ENCODE measurements at regions not wholly inside any gene's neighbourhood (a gene's known extent, or its start where the extent isn't known, plus 50 kb on each side); places are given as distances from the start of the nearest gene placed in this dataset.

GRCh38 chr10:130835068-130835467 is 476.5 kb downstream of the TCERG1L start:
- no CpG with 5 or more reads among the region's 5 CpGs for WGBS (ENCODE audit: extremely low coverage, insufficient read length, low lambda C conversion rate)
- Mint-ChIP-seq H3K27ac (no peak overlapping the region), H3K27me3 (ENCODE audit: low read depth) (peaks cover 4% of the 10 kb centered on the region), H3K36me3 (ENCODE audit: insufficient read depth in 1 of 3, low read depth in 3 of 3) (no peaks in the 10 kb centered on the region), H3K4me1 (peaks cover 0 to 2% of the 10 kb centered on the region in 2 experiments; a peak in 1 of 4 replicates), H3K9me3 (no peaks in the 10 kb centered on the region; a peak in 1 of 5 replicates), H3K4me3 (no peak overlapping the region)
- Histone ChIP-seq H3K18ac (ENCODE audit: insufficient read length, low read depth, low read length) (no peak overlapping the region), H3T11ph (ENCODE audit: low read length) (no peak overlapping the region), H3K56ac (ENCODE audit: insufficient read length, low read depth, low read length) (no peak overlapping the region), H4K91ac (ENCODE audit: insufficient read length, low read depth, low read length) (no peak overlapping the region), H3K27ac (ENCODE audit: insufficient read length, low read depth, low read length) (no peak overlapping the region), H4K5ac (ENCODE audit: insufficient read length, low read depth, low read length) (no peak overlapping the region), H4K8ac (replicated peaks; ENCODE audit: insufficient read length, low read depth, low read length) (no peak overlapping the region), H2BK20ac (ENCODE audit: low read depth, low read length, poor library complexity, severe bottlenecking) (no peak overlapping the region), H2BK15ac (ENCODE audit: low read depth, low read length) (no peak overlapping the region), H3K4me1 (ENCODE audit: insufficient read depth, low read length) (no peaks in the 10 kb centered on the region), H3K9me3 (ENCODE audit: control insufficient read depth, low read depth, low read length) (no peaks in the 10 kb centered on the region), H3K79me1 (ENCODE audit: insufficient read depth, low read depth, low read length, poor library complexity, severe bottlenecking) (no peaks in the 10 kb centered on the region), H2AK5ac (ENCODE audit: insufficient read length, low read length) (no peak overlapping the region), H2BK5ac (ENCODE audit: insufficient read length, low read length) (no peak overlapping the region), H3K79me2 (ENCODE audit: insufficient read depth, low read length) (no peaks in the 10 kb centered on the region), H2BK12ac (ENCODE audit: insufficient read length, low read depth, low read length) (no peak overlapping the region), H2AFZ (ENCODE audit: low read length) (no peak overlapping the region), H3K23ac (ENCODE audit: insufficient read length, low read depth, low read length) (no peak overlapping the region), H3K23me2 (ENCODE audit: insufficient read length, low read depth, low read length, poor library complexity, severe bottlenecking) (no peaks in the 10 kb centered on the region), H3K4me2 (ENCODE audit: insufficient read depth, insufficient read length, low read length) (no peak overlapping the region), H3K14ac (ENCODE audit: insufficient read depth, low read length) (no peak overlapping the region), H3K9ac (ENCODE audit: extremely low read depth, insufficient read length, low read length) (no peak overlapping the region), H3K27me3 (ENCODE audit: insufficient read depth, low read length) (no peaks in the 10 kb centered on the region), H2BK120ac (ENCODE audit: low read depth, low read length, poor library complexity, severe bottlenecking) (no peak overlapping the region), H4K20me1 (ENCODE audit: control insufficient read depth, insufficient read depth, insufficient read length) (no peaks in the 10 kb centered on the region), H3K4ac (ENCODE audit: low read depth, low read length) (no peak overlapping the region)
- DNase-seq, result no peak
- no peak for TF ChIP-seq CTCF (conservative IDR thresholded peaks at IDR 0.05)

Measured in H9 (cell line).